ENCODE measurements at regions not wholly inside any gene's neighbourhood (a gene's known extent, or its start where the extent isn't known, plus 50 kb on each side); places are given as distances from the start of the nearest gene placed in this dataset.

DNA sequence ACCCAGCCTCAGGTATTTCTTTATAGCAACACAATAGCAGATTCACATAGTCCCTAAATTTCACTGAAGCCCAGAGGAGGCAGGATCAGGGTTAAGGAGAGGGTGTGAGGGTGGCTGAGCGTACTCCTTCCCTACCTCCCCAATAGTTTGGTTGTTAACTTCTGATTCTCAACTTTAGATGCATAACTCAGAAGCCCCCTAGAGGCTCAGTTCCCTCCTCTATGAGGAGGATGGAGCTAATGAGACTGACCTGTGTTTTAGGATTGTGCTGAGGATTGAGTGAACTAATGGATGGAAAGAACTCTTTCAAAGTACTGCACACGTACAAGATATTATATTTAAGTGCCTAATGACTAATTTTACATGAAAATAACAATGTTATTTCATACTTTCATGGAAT lies 249.3 kb upstream of the SOX14 start:
- H3K4me3 ChIP-seq, result no peak overlapping the region
- H3K36me3 ChIP-seq, result no peaks in the 10 kb centered on the region
- no peak overlapping the region for H3K27ac ChIP-seq
- TF ChIP-seq, protein P1, sequence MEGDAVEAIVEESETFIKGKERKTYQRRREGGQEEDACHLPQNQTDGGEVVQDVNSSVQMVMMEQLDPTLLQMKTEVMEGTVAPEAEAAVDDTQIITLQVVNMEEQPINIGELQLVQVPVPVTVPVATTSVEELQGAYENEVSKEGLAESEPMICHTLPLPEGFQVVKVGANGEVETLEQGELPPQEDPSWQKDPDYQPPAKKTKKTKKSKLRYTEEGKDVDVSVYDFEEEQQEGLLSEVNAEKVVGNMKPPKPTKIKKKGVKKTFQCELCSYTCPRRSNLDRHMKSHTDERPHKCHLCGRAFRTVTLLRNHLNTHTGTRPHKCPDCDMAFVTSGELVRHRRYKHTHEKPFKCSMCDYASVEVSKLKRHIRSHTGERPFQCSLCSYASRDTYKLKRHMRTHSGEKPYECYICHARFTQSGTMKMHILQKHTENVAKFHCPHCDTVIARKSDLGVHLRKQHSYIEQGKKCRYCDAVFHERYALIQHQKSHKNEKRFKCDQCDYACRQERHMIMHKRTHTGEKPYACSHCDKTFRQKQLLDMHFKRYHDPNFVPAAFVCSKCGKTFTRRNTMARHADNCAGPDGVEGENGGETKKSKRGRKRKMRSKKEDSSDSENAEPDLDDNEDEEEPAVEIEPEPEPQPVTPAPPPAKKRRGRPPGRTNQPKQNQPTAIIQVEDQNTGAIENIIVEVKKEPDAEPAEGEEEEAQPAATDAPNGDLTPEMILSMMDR (IDR thresholded peaks at IDR 0.05), result no peak
- TF ChIP-seq POLR2AphosphoS5 (IDR thresholded peaks at IDR 0.05; ENCODE audit: insufficient read depth in 1 of 2, low read depth in 1 of 2), result no peak
- no peak for TF ChIP-seq POLR2A (IDR thresholded peaks at IDR 0.05)
- DNase-seq (ENCODE audit: extremely low spot score in 2 of 2), result no peak
- no peaks in the 10 kb centered on the region for H3K27me3 ChIP-seq
- intact Hi-C loops (cut with DNase I), result loop anchor here (1.0 kb wide), 1 partner anchor 21 kb away; no protein-coding TSS in a partner anchor
- no peaks in the 10 kb centered on the region for H3K9me3 ChIP-seq
- H3K4me1 ChIP-seq, result no peaks in the 10 kb centered on the region

DNA sequence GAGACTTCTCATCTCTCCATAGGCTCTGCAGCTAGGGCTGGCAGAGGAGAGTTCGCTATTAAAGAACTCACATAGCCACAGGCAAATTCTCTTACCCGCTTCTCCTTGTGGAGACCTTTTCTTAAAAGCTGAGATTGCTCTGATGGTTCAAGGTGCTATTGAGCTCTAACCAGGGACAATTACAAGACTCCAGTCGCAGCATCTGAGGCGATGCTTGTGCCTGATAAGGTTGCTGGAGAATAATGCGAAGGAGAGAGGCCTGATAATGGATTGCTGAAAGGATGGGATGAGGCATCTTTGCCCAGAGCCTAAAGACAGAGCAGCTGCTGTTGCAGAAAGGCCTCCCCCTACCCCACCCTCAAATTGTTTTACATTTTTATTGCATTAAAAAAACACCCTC lies 244.5 kb upstream of the SOX14 start:
- intact Hi-C loops (cut with DNase I), result loop anchor here (5.0 kb wide), 1 partner anchor 408 kb away; no protein-coding TSS in a partner anchor
- Histone ChIP-seq H3K9me3 (no peaks in the 10 kb centered on the region), H3K27ac (no peak overlapping the region), H3K36me3 (no peaks in the 10 kb centered on the region), H3K4me3 (no peak overlapping the region), H3K4me1 (no peaks in the 10 kb centered on the region), H3K27me3 (no peaks in the 10 kb centered on the region)
- no peak for DNase-seq (ENCODE audit: extremely low spot score in 2 of 2)
- TF ChIP-seq, protein P1 (IDR thresholded peaks at IDR 0.05), result no peak
- no peak for TF ChIP-seq POLR2A (IDR thresholded peaks at IDR 0.05)
- TF ChIP-seq POLR2AphosphoS5 (IDR thresholded peaks at IDR 0.05; ENCODE audit: insufficient read depth in 1 of 2, low read depth in 1 of 2), result no peak

DNA sequence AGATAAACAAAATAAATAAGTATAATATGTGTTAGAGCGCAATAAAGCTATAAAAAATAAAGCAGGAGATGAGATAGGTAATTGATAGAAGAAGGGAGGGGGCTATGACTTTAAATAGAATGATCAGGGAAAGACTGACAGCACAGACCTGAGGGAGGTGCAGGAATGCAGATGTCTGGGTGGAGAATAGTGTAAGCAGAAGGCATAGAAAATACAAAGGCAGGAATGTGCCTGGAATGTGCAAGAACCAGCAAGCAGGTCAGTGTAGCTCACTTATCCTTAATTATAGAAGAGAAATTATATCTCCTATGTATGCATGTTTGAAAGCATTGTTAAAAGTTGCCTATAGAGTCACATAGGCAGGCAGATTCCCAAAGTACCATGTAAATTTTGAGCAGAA lies 239.4 kb upstream of the SOX14 start:
- TF ChIP-seq POLR2A (IDR thresholded peaks at IDR 0.05) (no peak), POLR2AphosphoS5 (IDR thresholded peaks at IDR 0.05; ENCODE audit: insufficient read depth in 1 of 2, low read depth in 1 of 2) (no peak)
- TF ChIP-seq, protein P1 (IDR thresholded peaks at IDR 0.05), result no peak
- Histone ChIP-seq H3K36me3 (no peaks in the 10 kb centered on the region), H3K9me3 (no peaks in the 10 kb centered on the region), H3K4me3 (no peak overlapping the region), H3K27me3 (no peaks in the 10 kb centered on the region), H3K4me1 (no peaks in the 10 kb centered on the region), H3K27ac (no peak overlapping the region)
- intact Hi-C loops (cut with DNase I), result loop anchor here (5.0 kb wide), 1 partner anchor 403 kb away; no protein-coding TSS in a partner anchor
- no peak for DNase-seq (ENCODE audit: extremely low spot score in 2 of 2)

DNA sequence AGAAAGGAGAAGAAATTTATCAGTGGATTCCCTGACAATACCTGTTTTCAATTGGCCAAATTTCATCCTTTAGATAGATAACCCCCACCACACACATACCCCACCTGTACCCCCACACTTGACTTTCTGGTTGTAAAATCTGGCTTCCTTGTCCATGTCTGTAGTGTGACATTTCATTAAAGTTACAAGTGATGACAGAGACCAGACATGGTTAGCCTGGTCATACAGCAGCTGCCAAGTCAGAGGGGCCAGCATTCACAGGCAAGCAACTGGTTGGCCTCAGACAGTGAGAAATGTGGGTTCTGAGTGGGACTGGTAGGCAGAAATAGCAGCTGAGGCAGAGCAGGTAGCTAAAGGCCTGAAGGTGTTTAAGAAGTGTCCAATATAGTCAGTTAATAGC lies 238.6 kb upstream of the SOX14 start:
- Histone ChIP-seq H3K36me3 (no peaks in the 10 kb centered on the region), H3K4me1 (no peaks in the 10 kb centered on the region), H3K27ac (no peak overlapping the region), H3K27me3 (no peaks in the 10 kb centered on the region), H3K9me3 (no peaks in the 10 kb centered on the region), H3K4me3 (no peak overlapping the region)
- intact Hi-C loops (cut with DNase I), result no loop called here
- TF ChIP-seq POLR2A (IDR thresholded peaks at IDR 0.05) (no peak), POLR2AphosphoS5 (IDR thresholded peaks at IDR 0.05; ENCODE audit: insufficient read depth in 1 of 2, low read depth in 1 of 2) (no peak)
- TF ChIP-seq, protein P1 (IDR thresholded peaks at IDR 0.05), result no peak
- no peak for DNase-seq (ENCODE audit: extremely low spot score in 2 of 2)

DNA sequence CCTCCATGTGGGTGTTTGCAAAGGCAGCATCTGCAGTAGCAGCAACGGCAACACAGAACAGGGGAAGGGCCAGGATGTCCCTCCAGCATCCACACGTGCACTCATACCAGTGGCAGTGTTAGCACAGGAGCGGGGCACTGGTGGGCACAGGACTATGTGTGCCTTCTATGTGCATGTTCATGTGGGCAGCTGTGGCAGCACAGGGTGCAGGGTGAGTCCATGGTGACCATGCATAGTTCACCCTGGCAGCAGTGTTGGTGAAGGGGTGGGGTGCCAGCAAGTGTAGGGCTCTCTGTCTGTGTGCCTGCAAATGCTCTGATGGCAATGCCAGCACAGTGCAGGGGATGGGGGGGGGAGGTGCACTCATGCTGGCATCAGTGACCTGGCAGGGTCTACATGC lies 222.1 kb upstream of the SOX14 start:
- Histone ChIP-seq H3K27me3 (no peaks in the 10 kb centered on the region), H3K9me3 (no peaks in the 10 kb centered on the region), H3K4me3 (no peak overlapping the region), H3K36me3 (no peaks in the 10 kb centered on the region), H3K27ac (no peak overlapping the region), H3K4me1 (no peaks in the 10 kb centered on the region)
- TF ChIP-seq POLR2A (IDR thresholded peaks at IDR 0.05), result no peak
- TF ChIP-seq, protein P1 (IDR thresholded peaks at IDR 0.05), result no peak
- TF ChIP-seq POLR2AphosphoS5 (IDR thresholded peaks at IDR 0.05; ENCODE audit: insufficient read depth in 1 of 2, low read depth in 1 of 2), result no peak
- intact Hi-C loops (cut with DNase I), result no loop called here
- DNase-seq (ENCODE audit: extremely low spot score in 2 of 2), result no peak
